K562 (cell line): ENCODE measurements at regions not wholly inside any gene's neighbourhood (a gene's known extent, or its start where the extent isn't known, plus 50 kb on each side); places are given as distances from the start of the nearest gene placed in this dataset.
A peak's percentile ranks its signal among the peaks of the same experiment; 100 is the strongest.

Source experiments
- C11orf30 ChIP-seq: fragments of 450-650 bp; IDR thresholded peaks from 2 replicates; pipeline ENCODE4 v1.6.1; 2016; ENCODE audit warnings: low read depth, mild to moderate bottlenecking
- CREM ChIP-seq: IDR thresholded peaks from 2 replicates; pipeline ENCODE4 v1.6.1; 2014; ENCODE audit warnings: antibody characterized with exemption, low read depth
- ELF4 ChIP-seq: fragments of 450-650 bp; formaldehyde crosslinking; IDR thresholded peaks from 2 replicates; pipeline ENCODE4 v1.4.0; 2022; ENCODE audit warnings: missing genetic modification characterization
- ETS2 ChIP-seq: IDR thresholded peaks from 2 replicates; pipeline ENCODE4 v1.6.1; 2016; ENCODE audit warnings: borderline replicate concordance, missing genetic modification characterization, mild to moderate bottlenecking, moderate library complexity, missing compliant biosample characterization; ENCODE audit not compliant: poor library complexity, severe bottlenecking
- FIP1L1 ChIP-seq: fragments of 200-400 bp; formaldehyde crosslinking; IDR thresholded peaks from 2 replicates; pipeline ENCODE4 v1.6.1; 2018; ENCODE audit warnings: mild to moderate bottlenecking, low read depth, low read length; ENCODE audit not compliant: poor library complexity, severe bottlenecking
- FOXA1 ChIP-seq: fragments of 450-650 bp; IDR thresholded peaks from 2 replicates; pipeline ENCODE4 v1.6.1; 2016; ENCODE audit warnings: mild to moderate bottlenecking, borderline replicate concordance
- GATAD2A ChIP-seq: fragments of 450-650 bp; IDR thresholded peaks from 2 replicates; pipeline ENCODE4 v1.6.1; 2017
- HINFP ChIP-seq: fragments of 450-650 bp; conservative IDR thresholded peaks from 2 replicates; pipeline ENCODE4 v1.6.1; 2016; ENCODE audit warnings: missing genetic modification characterization, low read depth, mild to moderate bottlenecking, control low read depth, missing compliant biosample characterization
- LCOR ChIP-seq: sonication (generic); formaldehyde crosslinking; IDR thresholded peaks from 2 replicates; pipeline ENCODE4 v1.8.0; 2022; ENCODE audit warnings: mild to moderate bottlenecking, missing genetic modification reagents
- MGA ChIP-seq: fragments of 450-650 bp; IDR thresholded peaks from 2 replicates; pipeline ENCODE4 v1.6.1; 2016; ENCODE audit warnings: mild to moderate bottlenecking, moderate library complexity
- PRPF4 ChIP-seq: fragments of 200-400 bp; formaldehyde crosslinking; IDR thresholded peaks from one replicate; pipeline ENCODE4 v1.6.1; 2017; ENCODE audit warnings: low read length, low read depth, mild to moderate bottlenecking; ENCODE audit not compliant: insufficient read depth, poor library complexity, severe bottlenecking
- ZBTB17 ChIP-seq: fragments of 450-650 bp; formaldehyde crosslinking; IDR thresholded peaks from 2 replicates; pipeline ENCODE4 v1.4.0; 2020; ENCODE audit warnings: mild to moderate bottlenecking
- ZNF395 ChIP-seq: fragments of 200-800 bp; sonication (Bioruptor generic); IDR thresholded peaks from 2 replicates; pipeline ENCODE4 v1.6.1; 2017; ENCODE audit warnings: missing genetic modification characterization, missing compliant biosample characterization

GRCh38 chr12:70049596-70050360 is 193.5 kb upstream of the CNOT2 start (continued):
- TF ChIP-seq MGA (peak; percentile 54), FOXA1 (no peak), FIP1L1 (no peak), PRPF4 (no peak), LCOR (CRISPR knock-in tag) (no peak), HINFP (no peak), ETS2 (tag) (no peak), ZBTB17 (CRISPR knock-in tag) (no peak), ZNF395 (CRISPR knock-in tag) (no peak), ELF4 (CRISPR knock-in tag) (no peak), GATAD2A (no peak), CREM (no peak), C11orf30 (no peak)
